ENCODE measurements at regions not wholly inside any gene's neighbourhood (a gene's known extent, or its start where the extent isn't known, plus 50 kb on each side); places are given as distances from the start of the nearest gene placed in this dataset.
"Not testable (repeated sequence)": the region's sequence is repeated elsewhere in the genome, so short reads cannot be mapped to it uniquely, and the experiment has no call there.

- not testable (repeated sequence) for H3K4me3 ChIP-seq (ENCODE audit: low read depth, low read length); DNase-seq; H3K36me3 ChIP-seq; H3K27me3 ChIP-seq (ENCODE audit: insufficient read depth, low read depth, severe bottlenecking); H3K9me3 ChIP-seq (ENCODE audit: severe bottlenecking); H3K27ac ChIP-seq
These were observed 336.1 kb downstream of the ZNF37A start for GRCh38 chr10:38430242-38430641.

- H3K27ac ChIP-seq, H3K36me3 ChIP-seq: not testable (repeated sequence)
These were observed 343.2 kb downstream of the ZNF37A start for GRCh38 chr10:38437359-38437758.

GRCh38 chr10:38448614-38449355 is 354.6 kb downstream of the ZNF37A start:
- H3K4me3 ChIP-seq (ENCODE audit: low read depth, low read length); H3K27ac ChIP-seq; H3K27me3 ChIP-seq (ENCODE audit: insufficient read depth, low read depth, severe bottlenecking); H3K9me3 ChIP-seq (ENCODE audit: severe bottlenecking); DNase-seq; H3K36me3 ChIP-seq: not testable (repeated sequence)

More at GRCh38 chr10:38437359-38437758, 343.2 kb downstream of the ZNF37A start:
- H3K9me3 ChIP-seq (ENCODE audit: severe bottlenecking); DNase-seq; H3K27me3 ChIP-seq (ENCODE audit: insufficient read depth, low read depth, severe bottlenecking); H3K4me3 ChIP-seq (ENCODE audit: low read depth, low read length): not testable (repeated sequence)

- not testable (repeated sequence) for H3K27ac ChIP-seq; DNase-seq; H3K27me3 ChIP-seq (ENCODE audit: insufficient read depth, low read depth, severe bottlenecking); H3K36me3 ChIP-seq; H3K9me3 ChIP-seq (ENCODE audit: severe bottlenecking); H3K4me3 ChIP-seq (ENCODE audit: low read depth, low read length)
These were observed 355.5 kb downstream of the ZNF37A start for GRCh38 chr10:38449618-38450017.

- not testable (repeated sequence) for H3K27me3 ChIP-seq (ENCODE audit: insufficient read depth, low read depth, severe bottlenecking); H3K9me3 ChIP-seq (ENCODE audit: severe bottlenecking); H3K36me3 ChIP-seq; DNase-seq; H3K27ac ChIP-seq; H3K4me3 ChIP-seq (ENCODE audit: low read depth, low read length)
These were observed 356.4 kb downstream of the ZNF37A start for GRCh38 chr10:38450372-38451057.

- H3K36me3 ChIP-seq; H3K4me3 ChIP-seq (ENCODE audit: low read depth, low read length); H3K9me3 ChIP-seq (ENCODE audit: severe bottlenecking); H3K27me3 ChIP-seq (ENCODE audit: insufficient read depth, low read depth, severe bottlenecking); DNase-seq; H3K27ac ChIP-seq: not testable (repeated sequence)
These were observed 357.3 kb downstream of the ZNF37A start for GRCh38 chr10:38451306-38451967.

Measured in WERI-Rb-1 (cell line).